DMS153 treated with DMSO at 0.1 percent for 48 hours (cell line): ENCODE measurements at regions not wholly inside any gene's neighbourhood (a gene's known extent, or its start where the extent isn't known, plus 50 kb on each side); places are given as distances from the start of the nearest gene placed in this dataset.
"Not testable (repeated sequence)": the region's sequence is repeated elsewhere in the genome, so short reads cannot be mapped to it uniquely, and the experiment has no call there.

Experiments
- DNase-seq: peaks from one replicate; lab custom pipeline; 2025; ENCODE audit not compliant: unreplicated experiment; lab: John Stamatoyannopoulos, UW

GRCh38 chr4:132085105-132085504 lies 1064.0 kb upstream of the PCDH10 start:
- no peak for DNase-seq

- no peak for DNase-seq
Observed at GRCh38 chr4:132094017-132094416, 1055.1 kb upstream of the PCDH10 start.

GRCh38 chr4:132097041-132097440 lies 1052.1 kb upstream of the PCDH10 start:
- no peak for DNase-seq

GRCh38 chr4:132101526-132101925 lies 1047.6 kb upstream of the PCDH10 start:
- DNase-seq = no peak

GRCh38 chr4:132108784-132109183 lies 1040.3 kb upstream of the PCDH10 start:
- DNase-seq = no peak

GRCh38 chr4:132114885-132115284 lies 1034.2 kb upstream of the PCDH10 start:
- DNase-seq = no peak

- not testable (repeated sequence) for DNase-seq
Observed at GRCh38 chr4:132122741-132123140, 1026.4 kb upstream of the PCDH10 start.

GRCh38 chr4:132123870-132124623 lies 1025.0 kb upstream of the PCDH10 start:
- no peak for DNase-seq

GRCh38 chr4:132124624-132124974 lies 1024.5 kb upstream of the PCDH10 start:
- DNase-seq = no peak

- no peak for DNase-seq
Observed at GRCh38 chr4:132125131-132125530, 1024.0 kb upstream of the PCDH10 start.

- DNase-seq = no peak
Observed at GRCh38 chr4:132132433-132132832, 1016.7 kb upstream of the PCDH10 start.

GRCh38 chr4:132169660-132170059 lies 979.4 kb upstream of the PCDH10 start:
- no peak for DNase-seq

- no peak for DNase-seq
Observed at GRCh38 chr4:132180020-132180427, 969.1 kb upstream of the PCDH10 start.

- DNase-seq = no peak
Observed at GRCh38 chr4:132195176-132195575, 953.9 kb upstream of the PCDH10 start.

GRCh38 chr4:132203618-132204017 lies 945.5 kb upstream of the PCDH10 start:
- no peak for DNase-seq

- DNase-seq = no peak
Observed at GRCh38 chr4:132214519-132214918, 934.6 kb upstream of the PCDH10 start.

GRCh38 chr4:132218406-132218805 lies 930.7 kb upstream of the PCDH10 start:
- no peak for DNase-seq

GRCh38 chr4:132227151-132227856 lies 921.8 kb upstream of the PCDH10 start:
- DNase-seq = no peak

- DNase-seq = not testable (repeated sequence)
Observed at GRCh38 chr4:132227857-132228165, 921.3 kb upstream of the PCDH10 start.

GRCh38 chr4:132228676-132229075 lies 920.4 kb upstream of the PCDH10 start:
- DNase-seq = no peak

- no peak for DNase-seq
Observed at GRCh38 chr4:132230025-132230424, 919.1 kb upstream of the PCDH10 start.

- no peak for DNase-seq
Observed at GRCh38 chr4:132238697-132239096, 910.4 kb upstream of the PCDH10 start.

- DNase-seq = no peak
Observed at GRCh38 chr4:132240081-132240480, 909.0 kb upstream of the PCDH10 start.
